H1 (cell line): ENCODE measurements at regions not wholly inside any gene's neighbourhood (a gene's known extent, or its start where the extent isn't known, plus 50 kb on each side); places are given as distances from the start of the nearest gene placed in this dataset.

ENCODE experiments used
- ASH2L ChIP-seq: fragments of 200-600, 300-600 bp; sonication (generic); IDR thresholded peaks from one replicate; pipeline ENCODE4 v1.7.1; 2017; ENCODE audit warnings: low read length
- CBX8 ChIP-seq: fragments of 300-800, 300-1000 bp; sonication (generic); IDR thresholded peaks from 2 replicates; pipeline ENCODE4 v1.7.1; 2016; ENCODE audit warnings: low read depth, low read length, borderline replicate concordance
- CEBPB ChIP-seq: IDR thresholded peaks from 2 replicates; pipeline ENCODE4 v1.6.1; 2012; ENCODE audit warnings: low read depth, low read length
- CTCF ChIP-seq, 3 experiments: IDR thresholded peaks; 1 replicate in 2 of 3; 2 replicates in 1 of 3; pipeline versions ENCODE4 v1.5.1 to v1.6.1; 2011; ENCODE audit warnings: low read length in 3 of 3, mild to moderate bottlenecking in 3 of 3, inconsistent platforms in 2 of 3, low read depth in 1 of 3, moderate library complexity in 1 of 3; ENCODE audit not compliant: insufficient read depth in 1 of 3; ENCODE audit errors: control extremely low read depth in 1 of 3
- EZH2 ChIP-seq: fragments of 200-600 bp; sonication (generic); IDR thresholded peaks from 2 replicates; pipeline ENCODE4 v1.7.1; 2012; ENCODE audit warnings: low read depth, mild to moderate bottlenecking, moderate library complexity, low read length, inconsistent platforms; ENCODE audit not compliant: severe bottlenecking
- KDM1A ChIP-seq: fragments of 200-600, 300-600 bp; sonication (generic); IDR thresholded peaks from 2 replicates; pipeline ENCODE4 v1.7.1; 2016; ENCODE audit warnings: mild to moderate bottlenecking, low read length, borderline replicate concordance
- POLR2A ChIP-seq, 2 experiments: IDR thresholded peaks; 1 replicate in 1 of 2; 2 replicates in 1 of 2; pipeline ENCODE4 v1.6.1; 2011; ENCODE audit warnings: low read depth in 2 of 2, low read length in 2 of 2, mild to moderate bottlenecking in 2 of 2; ENCODE audit errors: control extremely low read depth in 1 of 2
- RFX5 ChIP-seq: IDR thresholded peaks from 2 replicates; pipeline ENCODE4 v1.6.1; 2011; ENCODE audit warnings: low read depth, low read length, improper control_type of control experiment, borderline replicate concordance
- SIN3A ChIP-seq, 2 experiments: IDR thresholded peaks in 1 of 2; conservative IDR thresholded peaks in 1 of 2; 2 replicates each; pipeline ENCODE4 v1.6.1; 2011 to 2012; ENCODE audit warnings: low read length in 2 of 2, improper control_type of control experiment in 1 of 2, low read depth in 1 of 2, mild to moderate bottlenecking in 1 of 2
- TEAD4 ChIP-seq: IDR thresholded peaks from 2 replicates; pipeline ENCODE4 v1.6.1; 2012; ENCODE audit warnings: low read depth, low read length, inconsistent platforms, mixed read lengths
- YY1 ChIP-seq: IDR thresholded peaks from 2 replicates; pipeline ENCODE4 v1.6.1; 2011; ENCODE audit warnings: low read depth, mild to moderate bottlenecking, low read length
- TF ChIP-seq, protein P1 (sequence below): IDR thresholded peaks from 2 replicates; pipeline ENCODE4 v1.6.1; 2011; ENCODE audit warnings: low read depth, mild to moderate bottlenecking, low read length; ENCODE audit not compliant: insufficient read depth

DNA sequence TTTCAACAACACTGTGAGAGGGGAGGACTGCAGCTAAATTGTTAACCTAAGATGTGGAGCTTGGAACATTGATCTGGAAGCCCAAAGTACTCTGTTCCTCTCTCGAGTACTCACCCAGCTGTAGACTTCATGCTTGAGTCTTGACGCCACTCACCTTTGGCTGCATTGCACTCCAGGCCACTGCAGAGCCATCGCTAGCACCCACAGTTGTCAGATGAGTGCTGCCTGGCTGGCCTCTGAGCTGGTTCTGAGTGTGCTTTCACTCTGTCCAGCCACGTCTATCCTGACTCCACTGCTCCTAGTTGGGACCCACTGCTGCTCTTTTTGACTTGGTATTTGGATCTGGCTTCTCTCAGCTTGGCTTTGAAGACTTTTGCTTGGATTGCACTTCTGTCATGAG, 552.1 kb downstream of the DCDC2C start:
- no peak for TF ChIP-seq CTCF (IDR thresholded peaks at IDR 0.05; ENCODE audit: control extremely low read depth in 1 of 3, insufficient read depth in 1 of 3, low read depth in 1 of 3, low read length in 3 of 3)
- no peak for TF ChIP-seq CEBPB
- no peak for TF ChIP-seq POLR2A (IDR thresholded peaks at IDR 0.05; ENCODE audit: control extremely low read depth in 1 of 2, low read depth in 2 of 2, low read length in 2 of 2)
- no peak for TF ChIP-seq RFX5
- TF ChIP-seq EZH2: no peak
- TF ChIP-seq, protein P1, sequence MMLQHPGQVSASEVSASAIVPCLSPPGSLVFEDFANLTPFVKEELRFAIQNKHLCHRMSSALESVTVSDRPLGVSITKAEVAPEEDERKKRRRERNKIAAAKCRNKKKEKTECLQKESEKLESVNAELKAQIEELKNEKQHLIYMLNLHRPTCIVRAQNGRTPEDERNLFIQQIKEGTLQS: no peak
- TF ChIP-seq YY1: no peak
- TF ChIP-seq TEAD4: no peak
- no peak for TF ChIP-seq SIN3A (conservative IDR thresholded peaks at IDR 0.05 in 1 of 2, IDR thresholded peaks at IDR 0.05 in 1 of 2; ENCODE audit: low read depth in 1 of 2, low read length in 2 of 2)
- TF ChIP-seq KDM1A: no peak
- TF ChIP-seq CBX8: no peak
- TF ChIP-seq ASH2L: no peak
